SK-N-SH (cell line): ENCODE measurements at regions not wholly inside any gene's neighbourhood (a gene's known extent, or its start where the extent isn't known, plus 50 kb on each side); places are given as distances from the start of the nearest gene placed in this dataset.

Source experiments
- CTCF ChIA-PET: fragments of 300-600, 350-600 bp; formaldehyde crosslinking; extraction: SDS; loops from one replicate; lab custom pipeline; 2021; lab: Yijun Ruan, JAX
- POLR2A ChIA-PET: fragments of 350-600 bp; sonication (Branson Sonifier 250); formaldehyde crosslinking; extraction: SDS; loops from one replicate; lab custom pipeline; 2020; ENCODE audit warnings: antibody characterized with exemption, inconsistent platforms; lab: Yijun Ruan, JAX
- DNase-seq: peaks from one replicate; pipeline ENCODE4 v3.0.0; 2012
- H2AFZ ChIP-seq: fragments of 200-600 bp; sonication (generic); 2 replicates; pipeline ENCODE4 v1.8.1; 2016; ENCODE audit warnings: antibody characterized with exemption, mild to moderate bottlenecking, low read depth
- H3F3A ChIP-seq: fragments of 200-600 bp; sonication (generic); replicated peaks from 2 replicates; pipeline ENCODE3; 2016; ENCODE audit warnings: antibody characterized with exemption, mild to moderate bottlenecking; ENCODE audit not compliant: insufficient read depth
- H3K27ac ChIP-seq, 2 experiments: fragments of 200-500 bp in 1 of 2; fragments of 200-600 bp in 1 of 2; sonication (Bioruptor generic) in 1 of 2; sonication (generic), shearing (Covaris generic) in 1 of 2; 2 replicates each; pipeline versions ENCODE4 v1.5.1 to v1.6.1; 2014 to 2016; ENCODE audit warnings: low read depth in 2 of 2, inconsistent platforms in 1 of 2, low read length in 1 of 2, mild to moderate bottlenecking in 1 of 2, mixed read lengths in 1 of 2
- H3K27me3 ChIP-seq: fragments of 200-600 bp; sonication (generic), shearing (Covaris generic); 2 replicates; pipeline ENCODE4 v1.6.1; 2016; ENCODE audit warnings: mixed run types; ENCODE audit not compliant: insufficient read depth
- H3K36me3 ChIP-seq, 2 experiments: fragments of 200-500 bp in 1 of 2; fragments of 200-600 bp in 1 of 2; sonication (Bioruptor generic) in 1 of 2; sonication (generic) in 1 of 2; replicated peaks in 1 of 2; 2 replicates each; pipeline versions ENCODE3 to v1.5.1; 2014 to 2016; ENCODE audit warnings: low read length in 1 of 2, mild to moderate bottlenecking in 1 of 2; ENCODE audit not compliant: insufficient read depth in 2 of 2, control insufficient read depth in 1 of 2
- H3K4me1 ChIP-seq, 2 experiments: fragments of 200-500 bp in 1 of 2; fragments of 200-600 bp in 1 of 2; sonication (Bioruptor generic) in 1 of 2; sonication (generic), shearing (Covaris generic) in 1 of 2; 2 replicates each; pipeline versions ENCODE4 v1.5.1 to v1.6.1; 2014 to 2016; ENCODE audit warnings: low read depth in 1 of 2, low read length in 1 of 2, mixed run types in 1 of 2; ENCODE audit not compliant: insufficient read depth in 2 of 2, control insufficient read depth in 1 of 2
- H3K4me2 ChIP-seq: fragments of 200-600 bp; sonication (generic), shearing (Covaris generic); 2 replicates; pipeline ENCODE4 v1.6.1; 2017; ENCODE audit warnings: mixed run types
- H3K4me3 ChIP-seq, 2 experiments: fragments of 200-500 bp in 1 of 2; fragments of 200-600 bp in 1 of 2; sonication (Bioruptor generic) in 1 of 2; sonication (generic), shearing (Covaris generic) in 1 of 2; 2 replicates each; pipeline versions ENCODE4 v1.5.1 to v1.8.1; 2014 to 2016; ENCODE audit warnings: low read depth in 2 of 2, inconsistent platforms in 1 of 2, low read length in 1 of 2, mild to moderate bottlenecking in 1 of 2, mixed read lengths in 1 of 2, moderate library complexity in 1 of 2
- H3K79me2 ChIP-seq: fragments of 200-600 bp; sonication (generic); 2 replicates; pipeline ENCODE4 v1.8.1; 2017; ENCODE audit warnings: mild to moderate bottlenecking; ENCODE audit not compliant: insufficient read depth
- H3K9ac ChIP-seq: fragments of 200-600 bp; sonication (generic); 2 replicates; pipeline ENCODE4 v1.6.1; 2017; ENCODE audit warnings: mixed run types
- H3K9me2 ChIP-seq: fragments of 200-600 bp; sonication (generic); 2 replicates; pipeline ENCODE4 v1.6.1; 2017; ENCODE audit warnings: mixed run types
- H3K9me3 ChIP-seq: fragments of 200-600 bp; sonication (generic); 2 replicates; pipeline ENCODE4 v1.6.1; 2017; ENCODE audit warnings: mixed run types, mild to moderate bottlenecking, moderate library complexity
- H4K20me1 ChIP-seq: fragments of 200-600 bp; sonication (generic); 2 replicates; pipeline ENCODE4 v1.6.1; 2017; ENCODE audit warnings: mild to moderate bottlenecking, mixed run types; ENCODE audit not compliant: insufficient read depth
- CTCF ChIP-seq: fragments of 200-600 bp; sonication (generic); IDR thresholded peaks from 2 replicates; pipeline ENCODE4 v1.6.1; 2017; ENCODE audit warnings: antibody characterized with exemption, mild to moderate bottlenecking, moderate library complexity
- ELF1 ChIP-seq: IDR thresholded peaks from 2 replicates; pipeline ENCODE4 v1.4.0; 2012
- EP300 ChIP-seq, 2 experiments: IDR thresholded peaks; 2 replicates each; pipeline versions ENCODE4 v1.4.0 to v1.6.1; 2012; ENCODE audit warnings: borderline replicate concordance in 1 of 2, low read depth in 1 of 2, low read length in 1 of 2
- EZH2phosphoT487 ChIP-seq: fragments of 200-600 bp; sonication (generic); IDR thresholded peaks from 2 replicates; pipeline ENCODE4 v1.6.1; 2017; ENCODE audit warnings: low read depth, mixed run types, mild to moderate bottlenecking, antibody characterized with exemption, moderate library complexity, borderline replicate concordance
- FOXJ3 ChIP-seq: sonication (generic); formaldehyde crosslinking; IDR thresholded peaks from 2 replicates; pipeline ENCODE4 v1.5.1; 2020; ENCODE audit warnings: mild to moderate bottlenecking, missing genetic modification reagents
- GABPA ChIP-seq: IDR thresholded peaks from 2 replicates; pipeline ENCODE4 v1.4.0; 2012; ENCODE audit warnings: low read depth, mild to moderate bottlenecking
- MEF2A ChIP-seq: IDR thresholded peaks from 2 replicates; pipeline ENCODE4 v1.4.0; 2012; ENCODE audit warnings: low read depth, borderline replicate concordance
- NRF1 ChIP-seq: IDR thresholded peaks from 2 replicates; pipeline ENCODE4 v1.6.1; 2012; ENCODE audit warnings: low read depth, mild to moderate bottlenecking, low read length
- PBX3 ChIP-seq: IDR thresholded peaks from 2 replicates; pipeline ENCODE4; 2012
- RCOR1 ChIP-seq: fragments of 150-350 bp; IDR thresholded peaks from 2 replicates; pipeline ENCODE4 v1.6.1; 2017; ENCODE audit warnings: antibody characterized with exemption, low read length
- REST ChIP-seq: IDR thresholded peaks from 2 replicates; pipeline ENCODE4 v1.6.1; 2012; ENCODE audit warnings: mild to moderate bottlenecking, low read depth, low read length, moderate library complexity
- SIN3A ChIP-seq: IDR thresholded peaks from 2 replicates; pipeline ENCODE4 v1.6.1; 2012; ENCODE audit warnings: low read depth, mild to moderate bottlenecking, low read length, moderate library complexity, borderline replicate concordance
- TCF12 ChIP-seq: IDR thresholded peaks from 2 replicates; pipeline ENCODE4 v1.4.0; 2012
- USF1 ChIP-seq: IDR thresholded peaks from 2 replicates; pipeline ENCODE4 v1.4.0; 2012; ENCODE audit warnings: low read depth, borderline replicate concordance
- USF2 ChIP-seq: fragments of 150-350 bp; IDR thresholded peaks from 2 replicates; pipeline ENCODE4 v1.6.1; 2017; ENCODE audit warnings: antibody characterized with exemption, low read length, low read depth, borderline replicate concordance
- YY1 ChIP-seq: IDR thresholded peaks from 2 replicates; pipeline ENCODE4 v1.4.0; 2012; ENCODE audit warnings: low read depth, mild to moderate bottlenecking
- ZBTB33 ChIP-seq: IDR thresholded peaks from 2 replicates; pipeline ENCODE4 v1.4.0; 2012; ENCODE audit warnings: low read depth, borderline replicate concordance
- WGBS: methylation state at CpG from one replicate; pipeline ENCODE4 v1.1.6; 2017; ENCODE audit warnings: low lambda C conversion rate; 5-methylcytosine and 5-hydroxymethylcytosine counted together

GRCh38 chrX:940691-941090, 271.8 kb downstream of the CRLF2 start:
- Histone ChIP-seq H4K20me1 (no peaks in the 10 kb centered on the region), H3K9me3 (no peaks in the 10 kb centered on the region), H3K4me3 (no peak overlapping the region), H3K79me2 (no peaks in the 10 kb centered on the region), H3K27ac (no peak overlapping the region), H3K27me3 (no peaks in the 10 kb centered on the region; the same call in 1 of the 2 replicates), H2AFZ (no peak overlapping the region), H3K36me3 (no peaks in the 10 kb centered on the region), H3K4me1 (no peaks in the 10 kb centered on the region), H3K9ac (no peak overlapping the region)
- DNase-seq, result no peak
- WGBS, result 4% methylated on average over 9 of the region's 9 CpGs
- no peak for TF ChIP-seq REST
- TF ChIP-seq NRF1, result no peak
- TF ChIP-seq ZBTB33, result no peak
- no peak for TF ChIP-seq FOXJ3
- no peak for TF ChIP-seq SIN3A
- TF ChIP-seq USF2, result no peak
- no peak for TF ChIP-seq RCOR1
- no peak for TF ChIP-seq YY1
- no peak for TF ChIP-seq GABPA
- no peak for TF ChIP-seq PBX3
- no peak for TF ChIP-seq ELF1
- no peak for TF ChIP-seq CTCF
- no peak for TF ChIP-seq USF1
- TF ChIP-seq TCF12, result no peak
- TF ChIP-seq EP300 (IDR thresholded peaks at IDR 0.05; ENCODE audit: borderline replicate concordance in 1 of 2, low read depth in 1 of 2, low read length in 1 of 2), result no peak
- TF ChIP-seq MEF2A, result no peak
- TF ChIP-seq EZH2phosphoT487, result no peak
- TF ChIP-seq, all 33 proteins: peak for 0
- Histone ChIP-seq H3F3A (no peaks in the 10 kb centered on the region), H3K9me2 (no peaks in the 10 kb centered on the region), H3K4me2 (no peak overlapping the region)
- POLR2A ChIA-PET, result no interaction called here
- CTCF ChIA-PET, result no interaction called here
